Breast epithelium (tissue), 4 donors: ENCODE measurements at regions not wholly inside any gene's neighbourhood (a gene's known extent, or its start where the extent isn't known, plus 50 kb on each side); places are given as distances from the start of the nearest gene placed in this dataset.

ENCODE experiments used
- DNase-seq, 2 donors: peaks; one replicate each; pipeline ENCODE4 v3.0.0-alpha.2; 2019; ENCODE audit warnings: low spot score in 2 of 2
- H3K27ac ChIP-seq, 2 donors: fragments of 200-600 bp; sonication (generic) in 1 of 2; one replicate each; pipeline ENCODE4 v1.5.1; 2016 to 2019; ENCODE audit warnings: mild to moderate bottlenecking in 1 of 2
- H3K27me3 ChIP-seq, 2 donors: fragments of 200-600 bp; sonication (generic) in 1 of 2; one replicate each; pipeline versions ENCODE4 v1.5.1 to v1.6.0; 2017 to 2019; ENCODE audit warnings: control low read depth in 1 of 2, mild to moderate bottlenecking in 1 of 2
- H3K36me3 ChIP-seq: fragments of 200-600 bp; one replicate; pipeline ENCODE4 v1.5.1; 2019
- H3K4me1 ChIP-seq, 2 donors: fragments of 200-600 bp; sonication (generic); one replicate each; pipeline ENCODE4 v1.5.1; 2016 to 2019; ENCODE audit warnings: control low read depth in 1 of 2
- H3K4me3 ChIP-seq, 3 donors: fragments of 200-600 bp; sonication (generic); 1 replicate in 2 of 3; 2 replicates in 1 of 3; pipeline ENCODE4 v1.5.1; 2016 to 2019; ENCODE audit warnings: mild to moderate bottlenecking in 3 of 3, moderate library complexity in 2 of 3
- H3K9me3 ChIP-seq, 2 donors: fragments of 200-600 bp; sonication (generic) in 1 of 2; one replicate each; pipeline ENCODE4 v1.5.1; 2016 to 2019; ENCODE audit warnings: control low read depth in 1 of 2
- CTCF ChIP-seq, 3 donors: fragments of 450-650 bp; IDR thresholded peaks; one replicate each; pipeline ENCODE4 v1.5.1; 2016 to 2017; ENCODE audit warnings: antibody characterized with exemption in 3 of 3, mild to moderate bottlenecking in 3 of 3, moderate library complexity in 3 of 3
- POLR2A ChIP-seq: fragments of 450-650 bp; IDR thresholded peaks from one replicate; pipeline ENCODE4 v1.6.1; 2016; ENCODE audit warnings: antibody characterized with exemption, mild to moderate bottlenecking, moderate library complexity
- POLR2AphosphoS5 ChIP-seq, 3 donors: sonication (generic); formaldehyde crosslinking; IDR thresholded peaks; one replicate each; pipeline ENCODE4 v1.6.1; 2017; ENCODE audit warnings: antibody characterized with exemption in 3 of 3
- intact Hi-C: fragments of 100-400 bp; cut with DNase I; formaldehyde crosslinking; loops from one replicate; pipeline ENCODE4 v1.15.1; 2023; ENCODE audit warnings: low total_unique reads

- no peak overlapping the region for H3K4me3 ChIP-seq
- H3K27ac ChIP-seq, result no peak overlapping the region
- intact Hi-C loops, result no loop called here
- H3K4me1 ChIP-seq, result no peaks in the 10 kb centered on the region
- peaks cover 0 to 5% of the 10 kb centered on the region in 2 donors for H3K27me3 ChIP-seq
- peaks cover 0 to 4% of the 10 kb centered on the region in 2 donors for H3K9me3 ChIP-seq
- DNase-seq, result no peak
- TF ChIP-seq CTCF (IDR thresholded peaks at IDR 0.05) (no peak), POLR2AphosphoS5 (IDR thresholded peaks at IDR 0.05) (no peak), POLR2A (no peak)
- H3K36me3 ChIP-seq, result no peaks in the 10 kb centered on the region
Observed at GRCh38 chr1:4028139-4028501, 128.0 kb upstream of the C1orf174 start.

- TF ChIP-seq CTCF (IDR thresholded peaks at IDR 0.05), result no peak
- DNase-seq, result no peak
- H3K27me3 ChIP-seq, result peaks cover 0 to 3% of the 10 kb centered on the region in 2 donors
Observed at GRCh38 chr1:4029376-4029775, 129.3 kb upstream of the C1orf174 start.

DNA sequence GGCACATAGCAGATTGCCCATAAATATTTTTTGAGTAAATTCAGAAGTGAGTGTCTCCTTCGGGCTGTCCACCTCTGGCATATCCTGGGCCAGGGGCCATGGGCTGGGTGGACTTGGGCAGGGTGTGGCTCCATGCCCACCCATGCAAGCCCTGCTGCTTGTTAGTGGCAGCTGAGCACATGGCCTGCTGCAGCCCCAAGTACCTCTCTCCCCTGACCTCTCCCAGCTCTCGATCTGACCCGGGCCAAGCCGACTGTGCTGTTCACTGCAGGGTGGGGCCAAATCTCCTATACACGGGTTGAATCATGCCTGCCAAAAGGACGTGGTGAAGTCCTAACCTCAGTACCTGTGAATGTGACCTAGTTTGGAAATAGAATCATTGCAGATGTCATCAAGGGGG lies 132.5 kb upstream of the C1orf174 start:
- Histone ChIP-seq H3K9me3 (peaks cover 0 to 4% of the 10 kb centered on the region in 2 donors), H3K36me3 (no peaks in the 10 kb centered on the region), H3K27ac (no peak overlapping the region), H3K4me3 (no peak overlapping the region), H3K27me3 (no peaks in the 10 kb centered on the region), H3K4me1 (no peaks in the 10 kb centered on the region)
- intact Hi-C loops, result no loop called here
- no peak for DNase-seq
- no peak for TF ChIP-seq POLR2AphosphoS5 (IDR thresholded peaks at IDR 0.05)
- no peak for TF ChIP-seq POLR2A
- TF ChIP-seq CTCF (IDR thresholded peaks at IDR 0.05), result no peak

More at GRCh38 chr1:4029376-4029775, 129.3 kb upstream of the C1orf174 start:
- Histone ChIP-seq H3K36me3 (no peaks in the 10 kb centered on the region), H3K9me3 (peaks cover 0 to 4% of the 10 kb centered on the region in 2 donors), H3K4me3 (no peak overlapping the region), H3K4me1 (no peaks in the 10 kb centered on the region), H3K27ac (no peak overlapping the region)
- intact Hi-C loops, result no loop called here

DNA sequence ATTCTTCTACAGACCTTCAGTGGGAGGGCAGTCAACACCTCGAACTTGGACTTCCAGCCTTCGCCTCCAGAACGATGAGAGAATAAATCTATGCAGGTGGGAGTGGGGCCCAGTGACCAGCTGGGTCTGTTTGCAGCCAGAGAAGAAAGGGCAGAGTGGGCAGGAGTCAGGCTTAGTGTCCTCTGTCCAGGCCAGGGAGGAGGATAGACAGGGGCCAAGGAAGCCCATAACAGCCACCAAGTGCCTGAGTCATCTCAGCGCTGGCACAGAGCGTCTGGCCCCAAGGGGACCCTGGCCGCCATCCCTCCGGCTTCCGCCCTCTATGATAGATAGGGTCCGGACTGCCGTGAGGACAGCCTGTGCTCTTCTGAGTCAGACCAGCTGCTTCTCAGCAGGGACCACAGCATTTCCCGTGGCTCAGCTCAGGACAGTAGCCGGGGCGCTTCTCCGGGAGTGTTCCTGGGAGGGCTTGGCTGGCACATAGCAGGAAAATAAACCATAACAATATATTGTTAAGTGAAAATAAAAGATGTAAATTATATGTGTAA lies 133.1 kb upstream of the C1orf174 start:
- no peak for DNase-seq
- H3K27ac ChIP-seq, result no peak overlapping the region
- no peaks in the 10 kb centered on the region for H3K4me1 ChIP-seq
- no peak for TF ChIP-seq POLR2AphosphoS5 (IDR thresholded peaks at IDR 0.05)
- TF ChIP-seq POLR2A, result no peak
- no peak for TF ChIP-seq CTCF (IDR thresholded peaks at IDR 0.05)
- no peak overlapping the region for H3K4me3 ChIP-seq
- intact Hi-C loops, result no loop called here
- no peaks in the 10 kb centered on the region for H3K36me3 ChIP-seq
- H3K9me3 ChIP-seq, result peaks cover 0 to 4% of the 10 kb centered on the region in 2 donors
- peaks cover 0 to 3% of the 10 kb centered on the region in 2 donors for H3K27me3 ChIP-seq

DNA sequence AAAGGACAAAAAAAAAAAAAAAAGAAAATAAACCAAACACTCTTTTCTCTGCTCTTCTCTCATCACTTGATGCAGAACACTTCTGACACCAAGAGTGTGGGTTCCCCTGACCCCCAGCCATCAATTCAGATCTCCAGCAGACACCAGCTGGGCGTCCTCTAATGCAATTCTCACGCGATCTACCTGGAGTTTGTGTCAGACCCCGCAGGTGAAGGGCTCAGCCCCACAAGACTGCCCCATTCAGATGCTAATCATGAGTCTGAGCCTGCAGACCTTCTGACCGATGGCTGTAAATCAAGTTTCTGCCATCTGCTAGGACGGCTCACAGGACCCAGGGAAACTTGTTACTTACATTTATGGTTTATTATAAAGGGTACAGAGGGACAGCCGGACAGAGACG lies 133.6 kb upstream of the C1orf174 start:
- H3K4me1 ChIP-seq, result no peaks in the 10 kb centered on the region
- peaks cover 0 to 4% of the 10 kb centered on the region in 2 donors for H3K9me3 ChIP-seq
- peaks cover 0 to 3% of the 10 kb centered on the region in 2 donors for H3K27me3 ChIP-seq

More for the DNA sequence above, 133.6 kb upstream of the C1orf174 start:
- no peak for DNase-seq
- H3K36me3 ChIP-seq, result no peaks in the 10 kb centered on the region
- no peak for TF ChIP-seq POLR2A
- no peak for TF ChIP-seq POLR2AphosphoS5 (IDR thresholded peaks at IDR 0.05)
- no peak for TF ChIP-seq CTCF (IDR thresholded peaks at IDR 0.05)
- H3K4me3 ChIP-seq, result no peak overlapping the region
- H3K27ac ChIP-seq, result no peak overlapping the region
- intact Hi-C loops, result no loop called here
